ENCODE measurements at regions not wholly inside any gene's neighbourhood (a gene's known extent, or its start where the extent isn't known, plus 50 kb on each side); places are given as distances from the start of the nearest gene placed in this dataset.
A peak's percentile ranks its signal among the peaks of the same experiment; 100 is the strongest.
"Not testable (repeated sequence)": the region's sequence is repeated elsewhere in the genome, so short reads cannot be mapped to it uniquely, and the experiment has no call there.

GRCh38 chrX:104372547-104372946, 117.8 kb upstream of the ESX1 start:
- DNase-seq, result no peak

- peak; percentile 0 to 45 for DNase-seq
These were observed 115.4 kb upstream of the ESX1 start for GRCh38 chrX:104370089-104370488.

GRCh38 chrX:104360774-104361173, 106.0 kb upstream of the ESX1 start:
- not testable (repeated sequence) for DNase-seq

DNA sequence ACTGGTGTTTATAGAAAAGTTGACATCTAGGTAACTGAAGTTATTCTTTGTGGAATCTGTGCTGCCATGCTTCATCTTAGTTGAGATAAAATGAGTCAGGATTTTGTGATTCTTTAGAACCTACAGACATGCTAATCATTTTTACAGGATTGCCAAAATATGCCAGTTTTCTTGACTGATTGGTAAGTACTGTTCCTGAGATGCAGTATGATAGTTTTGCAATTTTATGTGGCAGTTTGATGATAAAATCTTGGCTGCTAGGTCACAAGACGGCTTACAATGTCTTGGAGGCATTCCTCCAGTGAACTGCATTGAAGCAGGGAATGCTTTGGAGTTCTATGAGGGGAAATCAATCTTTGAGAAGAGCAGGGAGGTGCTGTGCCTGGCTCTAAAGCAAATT, 104.4 kb upstream of the ESX1 start:
- DNase-seq, result no peak

- no peak for DNase-seq
These were observed 96.5 kb upstream of the ESX1 start for GRCh38 chrX:104351173-104351769.

GRCh38 chrX:104347860-104348259, 93.1 kb upstream of the ESX1 start:
- DNase-seq, result no peak

DNA sequence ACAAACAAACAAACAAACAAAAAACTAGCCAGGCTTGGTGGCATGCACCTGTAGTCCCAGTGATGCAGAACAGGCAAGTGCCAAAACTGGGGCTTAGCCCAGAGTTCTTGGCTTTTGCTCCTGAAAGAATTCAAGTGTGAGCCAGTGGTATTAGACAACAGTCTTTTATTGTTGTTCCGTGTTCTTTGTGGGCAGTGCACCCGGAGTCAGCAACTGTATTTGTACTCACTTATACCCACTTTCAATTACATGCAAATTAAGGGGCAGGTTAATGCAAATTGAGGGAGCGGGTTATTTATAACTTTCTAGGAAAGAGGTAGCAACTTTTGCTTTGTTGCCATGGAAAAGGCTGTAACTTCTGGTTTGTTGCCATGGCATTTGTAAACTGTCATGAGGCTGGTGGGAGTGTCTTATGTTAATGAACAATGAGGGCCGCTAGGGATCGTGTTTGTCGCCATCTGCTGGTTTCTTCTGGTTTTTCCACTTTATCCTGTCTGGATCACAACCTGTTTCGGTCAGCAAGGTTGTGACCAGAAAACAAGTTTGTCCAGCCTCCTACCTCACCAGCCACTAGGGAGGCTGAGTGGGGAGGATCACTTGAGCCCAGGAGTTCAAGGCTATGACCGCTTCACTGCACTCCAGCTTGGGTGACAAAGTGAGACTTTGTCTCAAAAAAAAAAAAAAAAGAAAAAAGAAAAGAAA, 88.8 kb upstream of the ESX1 start:
- peak; percentile 20 to 57 for DNase-seq

GRCh38 chrX:104342065-104342464, 87.3 kb upstream of the ESX1 start:
- no peak for DNase-seq

GRCh38 chrX:104335756-104336155, 81.0 kb upstream of the ESX1 start:
- no peak for DNase-seq

DNA sequence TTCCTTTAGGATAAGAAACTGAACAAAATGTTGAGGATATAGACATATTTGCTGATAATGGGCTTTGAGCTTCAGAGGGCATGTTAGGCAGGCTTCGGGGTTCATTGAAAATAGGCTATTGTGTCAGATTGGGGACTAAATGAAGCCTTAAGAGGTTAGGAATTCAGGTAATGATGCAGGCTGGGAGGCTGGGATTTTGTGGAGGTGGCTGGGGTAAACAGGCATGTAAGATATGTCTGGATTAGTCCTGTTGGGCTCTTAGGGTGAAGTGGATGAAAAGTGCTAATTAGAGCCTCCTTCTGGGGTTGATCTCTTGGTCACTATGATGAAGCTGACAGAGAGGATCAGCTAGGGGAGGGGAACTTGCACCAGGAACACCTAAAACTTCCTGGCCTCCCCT, 80.2 kb upstream of the ESX1 start:
- no peak for DNase-seq

- DNase-seq, result no peak
These were observed 76.2 kb upstream of the ESX1 start for GRCh38 chrX:104330966-104331365.

- no peak for DNase-seq
These were observed 75.0 kb upstream of the ESX1 start for GRCh38 chrX:104329731-104330130.

DNA sequence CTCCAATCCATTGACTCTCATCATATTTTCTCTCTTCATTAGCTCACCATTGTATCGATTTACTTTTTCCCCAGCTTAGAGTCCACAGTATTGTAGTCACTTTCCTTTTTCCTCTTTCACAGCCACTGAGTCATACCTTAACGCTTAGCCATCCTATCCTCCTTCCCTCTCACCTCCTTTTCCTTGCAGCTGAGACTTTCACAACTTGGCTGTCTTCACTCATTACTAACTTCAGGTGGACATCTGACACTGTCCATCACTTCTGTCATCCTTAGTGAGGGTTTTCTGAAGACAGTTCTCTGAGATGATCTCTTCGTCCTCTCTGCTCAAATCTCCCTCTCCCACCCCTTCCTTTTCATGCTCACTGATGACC, 70.5 kb upstream of the ESX1 start:
- no peak for DNase-seq

GRCh38 chrX:104324461-104325212, 69.9 kb upstream of the ESX1 start:
- DNase-seq, result no peak

DNA sequence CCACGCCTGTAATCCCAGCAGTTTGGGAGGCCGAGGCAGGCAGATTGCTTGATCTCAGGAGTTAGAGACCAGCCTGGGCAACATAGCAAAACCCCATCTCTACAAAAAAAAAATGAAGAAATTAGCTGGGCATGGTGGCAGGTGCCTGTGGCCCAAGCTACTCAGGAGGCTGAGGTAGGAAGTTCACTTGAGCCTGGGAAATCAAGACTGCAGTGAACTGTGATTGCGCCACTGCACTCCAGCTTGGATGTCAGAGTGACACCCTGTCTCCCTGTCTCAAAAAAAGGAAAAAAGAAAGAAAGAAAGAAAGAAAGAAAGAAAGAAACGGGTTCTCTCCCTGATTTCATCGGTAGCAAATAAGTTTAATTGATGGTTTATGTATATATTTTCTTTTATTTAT, 64.6 kb upstream of the ESX1 start:
- DNase-seq, result no peak

- no peak for DNase-seq
These were observed 63.7 kb upstream of the ESX1 start for GRCh38 chrX:104318330-104319009.

DNA sequence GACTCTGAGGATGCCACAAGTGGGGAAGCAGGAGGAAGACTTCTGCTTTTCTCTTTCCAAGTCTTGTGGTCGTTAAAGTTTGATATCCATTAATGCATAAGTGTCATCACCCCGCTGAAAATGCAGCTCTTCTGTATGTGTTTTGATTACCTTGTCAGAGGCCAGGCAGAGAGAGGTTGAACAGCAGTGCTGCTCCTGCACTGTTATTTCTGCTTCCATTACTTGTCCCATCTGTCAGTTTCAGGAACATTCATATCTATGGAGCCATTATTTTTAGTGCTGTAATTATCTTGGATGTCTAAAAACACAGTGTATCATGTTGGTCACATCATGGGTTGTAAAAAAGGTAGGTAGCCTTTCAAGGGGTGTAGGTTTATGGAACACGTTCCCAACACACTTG, 62.0 kb upstream of the ESX1 start:
- DNase-seq, result no peak

DNA sequence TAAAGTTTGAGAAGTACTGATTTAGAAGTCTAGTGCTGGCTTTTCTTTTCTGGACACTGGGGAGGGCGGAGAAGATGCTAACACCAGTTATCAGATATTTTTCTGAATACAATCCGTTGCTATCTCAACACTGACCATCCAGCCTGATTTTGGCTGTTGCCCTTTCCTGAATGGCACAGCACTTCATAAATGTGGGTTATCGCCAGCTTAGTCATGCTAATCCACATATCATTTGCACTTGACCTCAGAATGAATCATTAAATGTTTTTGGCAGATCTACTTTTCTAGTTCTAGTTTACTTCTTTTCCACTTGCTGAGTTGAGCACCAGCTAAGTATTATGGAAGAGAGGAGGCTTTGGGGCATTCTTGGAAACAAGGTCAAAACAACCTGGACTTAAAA, 60.8 kb upstream of the ESX1 start:
- no peak for DNase-seq

DNA sequence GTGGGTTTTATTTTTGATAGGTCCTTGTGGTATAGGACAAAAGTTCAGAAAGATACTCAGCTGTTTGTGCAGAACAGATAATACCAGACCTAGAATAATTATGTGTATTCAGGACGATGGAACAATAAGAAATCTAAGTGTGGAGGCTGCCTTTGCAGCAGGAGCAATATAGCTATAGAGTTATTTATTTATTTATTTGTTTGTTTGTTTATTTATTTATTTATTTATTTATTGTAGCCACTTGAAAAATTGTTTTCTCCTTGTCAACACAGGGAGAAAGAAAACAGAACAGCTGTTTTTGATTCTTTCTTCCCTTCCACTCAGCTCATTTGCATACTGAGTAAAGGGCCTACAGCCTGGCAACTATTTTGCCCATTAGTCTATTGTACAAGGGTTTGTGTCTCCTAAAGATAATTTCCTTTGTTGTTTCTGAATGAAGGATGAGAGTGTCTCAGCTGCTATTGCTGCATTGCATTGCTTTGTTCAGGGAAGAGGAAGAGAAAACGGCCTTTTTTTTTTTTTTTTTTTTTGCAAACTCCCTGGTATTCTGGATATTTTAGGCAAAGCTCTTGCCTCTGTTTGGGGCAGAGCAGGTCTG, 56.0 kb upstream of the ESX1 start:
- peak in 1 of 2 experiments; percentile 18 for DNase-seq

GRCh38 chrX:104310090-104310489, 55.4 kb upstream of the ESX1 start:
- DNase-seq, result peak; percentile 0 to 46

DNA sequence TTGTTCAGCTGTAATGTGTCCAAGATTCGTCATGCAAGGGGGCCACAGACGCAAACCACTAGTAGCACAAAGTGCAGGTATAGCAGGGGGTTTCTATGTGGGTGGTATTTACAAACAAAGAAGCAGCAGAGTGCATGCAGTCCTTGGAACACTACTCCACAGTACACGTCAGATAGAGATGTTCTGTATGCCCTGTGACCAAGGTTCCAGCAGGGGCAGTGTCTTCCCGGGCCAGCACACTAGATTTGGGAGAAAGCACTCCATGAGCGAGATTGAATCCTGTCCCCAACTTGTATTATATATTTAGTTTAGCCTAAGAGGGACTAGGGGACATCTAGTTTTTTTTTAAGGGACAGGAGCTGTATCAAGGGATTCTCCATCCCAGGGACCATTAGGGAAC, 54.4 kb upstream of the ESX1 start:
- DNase-seq, result no peak

GRCh38 chrX:104307341-104307740, 52.6 kb upstream of the ESX1 start:
- no peak for DNase-seq

DNA sequence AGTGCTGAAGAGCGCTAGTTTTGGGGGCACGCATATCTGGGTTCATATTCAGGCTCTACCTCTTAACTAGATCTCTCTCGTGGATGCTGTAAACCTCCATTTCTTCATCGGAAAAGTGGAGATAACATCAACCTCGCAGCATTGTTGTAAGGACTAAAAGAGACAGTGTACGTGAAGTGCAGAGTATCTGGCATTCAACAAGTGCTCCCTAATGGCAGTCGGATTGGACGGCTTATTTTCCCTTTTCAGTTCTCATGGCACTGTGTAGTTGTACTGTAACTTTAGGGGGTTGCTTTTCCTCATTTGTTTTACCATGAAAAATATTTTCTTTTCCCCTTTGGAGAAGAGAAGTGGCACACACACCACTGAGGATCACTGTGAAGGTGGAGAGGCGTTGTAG, 51.4 kb upstream of the ESX1 start:
- no peak for DNase-seq

Measured in NCI-H526 (cell line).